H1 (cell line): ENCODE measurements at regions not wholly inside any gene's neighbourhood (a gene's known extent, or its start where the extent isn't known, plus 50 kb on each side); places are given as distances from the start of the nearest gene placed in this dataset.

ENCODE experiments used
- CTCF ChIA-PET: fragments of 300-600 bp; sonication (Branson Sonifier 250); formaldehyde crosslinking; loops from one replicate; lab custom pipeline; 2021; ENCODE audit not compliant: partially characterized antibody; lab: Charles Lee
- POLR2A ChIA-PET: fragments of 300-600 bp; sonication (Branson Sonifier 250); formaldehyde crosslinking; loops from one replicate; lab custom pipeline; 2021; ENCODE audit warnings: inconsistent platforms; ENCODE audit not compliant: partially characterized antibody; lab: Charles Lee
- DNase-seq, 2 experiments: peaks; one replicate each; pipeline versions ENCODE4 v3.0.0 to v3.0.0-alpha.2; 2010 to 2022; ENCODE audit warnings: low spot score in 2 of 2, low read depth in 1 of 2, mixed read lengths in 1 of 2
- FAIRE-seq: peaks from 2 replicates; lab custom pipeline; 2011; peaks lifted over from hg19 to GRCh38; lab: Jason Lieb, UNC
- H2AFZ ChIP-seq: 2 replicates; pipeline ENCODE4 v1.8.1; 2012; ENCODE audit warnings: low read length, inconsistent platforms
- H2AK5ac ChIP-seq: 2 replicates; pipeline ENCODE4 v1.6.1; 2013; ENCODE audit warnings: low read depth, low read length
- H2BK120ac ChIP-seq: replicated peaks from 2 replicates; pipeline ENCODE3; 2013; ENCODE audit warnings: low read depth, low read length, inconsistent platforms
- H2BK12ac ChIP-seq: 2 replicates; pipeline ENCODE4 v1.6.1; 2013; ENCODE audit warnings: low read depth, low read length
- H2BK15ac ChIP-seq: 2 replicates; pipeline ENCODE4 v1.6.1; 2013; ENCODE audit warnings: low read length
- H2BK20ac ChIP-seq: 2 replicates; pipeline ENCODE4 v1.6.1; 2013; ENCODE audit warnings: low read length
- H2BK5ac ChIP-seq: 2 replicates; pipeline ENCODE4 v1.6.1; 2013; ENCODE audit warnings: low read depth, low read length
- H3K14ac ChIP-seq: 2 replicates; pipeline ENCODE4 v1.6.1; 2013; ENCODE audit warnings: inconsistent platforms; ENCODE audit not compliant: insufficient read length
- H3K18ac ChIP-seq: 2 replicates; pipeline ENCODE4 v1.6.1; 2013; ENCODE audit warnings: low read length; ENCODE audit errors: extremely low read depth
- H3K23ac ChIP-seq: 2 replicates; pipeline ENCODE4 v1.6.1; 2013; ENCODE audit warnings: inconsistent platforms; ENCODE audit not compliant: insufficient read length
- H3K23me2 ChIP-seq: 2 replicates; pipeline ENCODE4 v1.6.1; 2013; ENCODE audit warnings: low read depth, low read length
- H3K27ac ChIP-seq: 2 replicates; pipeline ENCODE4 v1.6.1; 2011; ENCODE audit warnings: low read depth, low read length, inconsistent platforms
- H3K27me3 ChIP-seq, 4 experiments: replicated peaks in 1 of 4; 1 replicate in 1 of 4; 2 replicates in 3 of 4; pipeline versions ENCODE4 v1.6.1 to v1.8.1; 2011 to 2013; ENCODE audit warnings: low read length in 3 of 4, mild to moderate bottlenecking in 3 of 4, inconsistent platforms in 2 of 4, mixed read lengths in 2 of 4, moderate library complexity in 1 of 4; ENCODE audit not compliant: control insufficient read depth in 3 of 4, insufficient read depth in 3 of 4; ENCODE audit errors: extremely low read depth in 1 of 4
- H3K36me3 ChIP-seq, 4 experiments: 2 replicates each; pipeline versions ENCODE4 v1.6.1 to v1.8.1; 2011 to 2013; ENCODE audit warnings: mild to moderate bottlenecking in 4 of 4, low read length in 3 of 4, moderate library complexity in 2 of 4, control low read depth in 1 of 4, inconsistent platforms in 1 of 4; ENCODE audit not compliant: insufficient read depth in 4 of 4, control insufficient read depth in 2 of 4
- H3K4ac ChIP-seq: replicated peaks from 2 replicates; pipeline ENCODE3; 2013; ENCODE audit warnings: low read length, low read depth, mixed read lengths, inconsistent platforms; ENCODE audit not compliant: insufficient read length
- H3K4me1 ChIP-seq, 4 experiments: replicated peaks in 1 of 4; 1 replicate in 1 of 4; 2 replicates in 3 of 4; pipeline versions ENCODE4 v1.6.1 to v1.8.1; 2011 to 2013; ENCODE audit warnings: low read length in 3 of 4, inconsistent platforms in 2 of 4, mixed read lengths in 1 of 4; ENCODE audit not compliant: insufficient read depth in 4 of 4, control insufficient read depth in 3 of 4
- H3K4me2 ChIP-seq, 2 experiments: 2 replicates each; pipeline versions ENCODE4 v1.6.1 to v1.8.1; 2011 to 2013; ENCODE audit warnings: low read depth in 2 of 2, low read length in 2 of 2, control low read depth in 1 of 2, inconsistent platforms in 1 of 2, mild to moderate bottlenecking in 1 of 2; ENCODE audit not compliant: insufficient read depth in 1 of 2
- H3K4me3 ChIP-seq, 4 experiments: fragments of 200-600, 300-600 bp in 1 of 4; sonication (generic), shearing (Covaris generic), sonication (Bioruptor Twin) in 1 of 4; 2 replicates each; pipeline versions ENCODE4 v1.5.1 to v1.8.1; 2011 to 2016; ENCODE audit warnings: low read length in 4 of 4, low read depth in 3 of 4, control low read depth in 2 of 4, inconsistent platforms in 2 of 4, mild to moderate bottlenecking in 2 of 4, mixed read lengths in 1 of 4, moderate library complexity in 1 of 4; ENCODE audit not compliant: insufficient read depth in 2 of 4; ENCODE audit errors: extremely low read depth in 1 of 4
- H3K56ac ChIP-seq: replicated peaks from 2 replicates; pipeline ENCODE3; 2013; ENCODE audit warnings: low read depth, mild to moderate bottlenecking, mixed read lengths, low read length, inconsistent platforms; ENCODE audit not compliant: insufficient read length
- H3K79me1 ChIP-seq: 2 replicates; pipeline ENCODE4 v1.6.1; 2013; ENCODE audit warnings: low read depth, low read length, control low read depth
- H3K79me2 ChIP-seq, 2 experiments: 2 replicates each; pipeline versions ENCODE4 v1.6.1 to v1.8.1; 2012 to 2013; ENCODE audit warnings: low read length in 2 of 2, mild to moderate bottlenecking in 2 of 2, inconsistent platforms in 1 of 2; ENCODE audit not compliant: insufficient read depth in 2 of 2, control insufficient read depth in 1 of 2
- H3K9ac ChIP-seq, 4 experiments: replicated peaks in 1 of 4; 1 replicate in 1 of 4; 2 replicates in 3 of 4; pipeline versions ENCODE4 v1.6.1 to v1.8.1; 2011 to 2013; ENCODE audit warnings: low read depth in 3 of 4, low read length in 3 of 4, control low read depth in 2 of 4, mild to moderate bottlenecking in 2 of 4, moderate library complexity in 2 of 4, inconsistent platforms in 1 of 4; ENCODE audit errors: extremely low read depth in 1 of 4
- H3K9me3 ChIP-seq, 2 experiments: 2 replicates each; pipeline versions ENCODE4 v1.6.1 to v1.8.1; 2012 to 2013; ENCODE audit warnings: mild to moderate bottlenecking in 2 of 2, moderate library complexity in 2 of 2, control low read depth in 1 of 2, inconsistent platforms in 1 of 2, low read depth in 1 of 2, low read length in 1 of 2, mixed read lengths in 1 of 2; ENCODE audit not compliant: insufficient read depth in 2 of 2
- H4K20me1 ChIP-seq, 2 experiments: replicated peaks in 1 of 2; 2 replicates each; pipeline versions ENCODE3 to v1.8.1; 2011 to 2013; ENCODE audit warnings: inconsistent platforms in 2 of 2, low read length in 2 of 2, mild to moderate bottlenecking in 1 of 2; ENCODE audit not compliant: insufficient read depth in 2 of 2, control insufficient read depth in 1 of 2
- H4K5ac ChIP-seq: 2 replicates; pipeline ENCODE4 v1.6.1; 2013; ENCODE audit warnings: low read length, low read depth, mixed read lengths, inconsistent platforms; ENCODE audit not compliant: insufficient read length
- H4K8ac ChIP-seq: 2 replicates; pipeline ENCODE4 v1.8.0; 2013; ENCODE audit warnings: mild to moderate bottlenecking, moderate library complexity, low read length, inconsistent platforms; ENCODE audit not compliant: insufficient read depth; ENCODE audit errors: extremely low read depth
- H4K91ac ChIP-seq: replicated peaks from 2 replicates; pipeline ENCODE3; 2013; ENCODE audit warnings: low read length, mixed read lengths, inconsistent platforms; ENCODE audit not compliant: insufficient read length
- ATF3 ChIP-seq: IDR thresholded peaks from 2 replicates; pipeline ENCODE4 v1.6.1; 2011; ENCODE audit warnings: low read depth, mild to moderate bottlenecking, low read length; ENCODE audit not compliant: insufficient read depth
- BACH1 ChIP-seq: IDR thresholded peaks from 2 replicates; pipeline ENCODE4 v1.6.1; 2012; ENCODE audit warnings: low read length, improper control_type of control experiment
- CBX8 ChIP-seq: fragments of 300-800, 300-1000 bp; sonication (generic); IDR thresholded peaks from 2 replicates; pipeline ENCODE4 v1.7.1; 2016; ENCODE audit warnings: low read depth, low read length, borderline replicate concordance
- E2F6 ChIP-seq: IDR thresholded peaks from 2 replicates; pipeline ENCODE4 v1.6.1; 2012; ENCODE audit warnings: inconsistent platforms
- EP300 ChIP-seq, 2 experiments: IDR thresholded peaks; 1 replicate in 1 of 2; 2 replicates in 1 of 2; pipeline ENCODE4 v1.6.1; 2011 to 2012; ENCODE audit warnings: low read depth in 2 of 2, low read length in 2 of 2, mild to moderate bottlenecking in 2 of 2, borderline replicate concordance in 1 of 2, inconsistent platforms in 1 of 2, moderate library complexity in 1 of 2
- GABPA ChIP-seq: IDR thresholded peaks from 2 replicates; pipeline ENCODE4 v1.6.1; 2011; ENCODE audit warnings: mild to moderate bottlenecking, low read length, moderate library complexity, borderline replicate concordance; ENCODE audit not compliant: insufficient read depth
- SIX5 ChIP-seq: IDR thresholded peaks from 2 replicates; pipeline ENCODE4 v1.6.1; 2011; ENCODE audit warnings: mild to moderate bottlenecking, low read depth, low read length
- ZNF274 ChIP-seq: IDR thresholded peaks from 2 replicates; pipeline ENCODE4 v1.7.0; 2012; ENCODE audit warnings: low read length, borderline replicate concordance; ENCODE audit errors: extremely low read depth
- WGBS, 2 experiments: shearing (Covaris generic) in 1 of 2; methylation state at CpG; one replicate each; pipeline versions ENCODE4 v1.1.6 to v1.1.7; 2013 to 2015; ENCODE audit warnings: low lambda C conversion rate in 2 of 2, mixed read lengths in 2 of 2, inconsistent platforms in 1 of 2, low coverage in 1 of 2, missing lambda C conversion rate in 1 of 2; ENCODE audit not compliant: insufficient replicate concordance in 2 of 2, insufficient coverage in 1 of 2, insufficient read length in 1 of 2; ENCODE audit errors: extremely low coverage in 1 of 2, missing lambda C conversion rate in 1 of 2; 5-methylcytosine and 5-hydroxymethylcytosine counted together

GRCh38 chr12:97211416-97211930 is 251.1 kb upstream of the RMST start:
- no peak overlapping the region for H3K56ac ChIP-seq
- no peaks in the 10 kb centered on the region for H3K4me1 ChIP-seq
- H3K9me3 ChIP-seq, result no peaks in the 10 kb centered on the region
- H3K4me2 ChIP-seq, result no peak overlapping the region
- no peaks in the 10 kb centered on the region for H3K79me2 ChIP-seq
- H3K18ac ChIP-seq, result no peak overlapping the region
- no peak overlapping the region for H4K91ac ChIP-seq
- no peaks in the 10 kb centered on the region for H3K27me3 ChIP-seq
- H2AFZ ChIP-seq, result no peak overlapping the region; the same call in 1 of the 2 replicates
- H2BK5ac ChIP-seq, result no peak overlapping the region
- no peak overlapping the region for H3K23ac ChIP-seq
- H4K20me1 ChIP-seq, result no peaks in the 10 kb centered on the region
- 85% methylated on average over 1 of the region's 1 CpG; no CpG with 5 or more reads in 1 of the 2 experiments for WGBS, 2 experiments
- H3K23me2 ChIP-seq, result no peaks in the 10 kb centered on the region
- H3K4ac ChIP-seq, result no peak overlapping the region
- H4K8ac ChIP-seq, result no peak overlapping the region
- no peak overlapping the region for H3K4me3 ChIP-seq
- H2BK12ac ChIP-seq, result no peak overlapping the region
- no peak overlapping the region for H2BK15ac ChIP-seq
- H2BK20ac ChIP-seq, result no peak overlapping the region
- FAIRE-seq (no peak), DNase-seq (no peak)
- no peaks in the 10 kb centered on the region for H3K36me3 ChIP-seq
- H3K14ac ChIP-seq, result no peak overlapping the region
- POLR2A ChIA-PET, result no interaction called here
- H3K9ac ChIP-seq, result no peak overlapping the region
- no peak overlapping the region for H2BK120ac ChIP-seq
- no peaks in the 10 kb centered on the region for H3K79me1 ChIP-seq
- TF ChIP-seq SIX5, result no peak
- no peak for TF ChIP-seq EP300 (IDR thresholded peaks at IDR 0.05; ENCODE audit: borderline replicate concordance in 1 of 2, low read depth in 2 of 2, low read length in 2 of 2)
- TF ChIP-seq ATF3, result no peak
- TF ChIP-seq BACH1, result no peak
- no peak for TF ChIP-seq E2F6
- no peak for TF ChIP-seq GABPA
- TF ChIP-seq CBX8, result no peak
- TF ChIP-seq ZNF274, result no peak
- CTCF ChIA-PET, result no interaction called here
- no peak overlapping the region for H3K27ac ChIP-seq
- no peak overlapping the region for H2AK5ac ChIP-seq
- no peak overlapping the region for H4K5ac ChIP-seq
